GM12872 (cell line): ENCODE measurements at regions not wholly inside any gene's neighbourhood (a gene's known extent, or its start where the extent isn't known, plus 50 kb on each side); places are given as distances from the start of the nearest gene placed in this dataset.

ENCODE experiments used
- TF ChIP-seq, protein P1 (sequence below): IDR thresholded peaks from 3 replicates; pipeline ENCODE4 v1.5.1; 2011; ENCODE audit warnings: low read depth, mild to moderate bottlenecking, low read length, moderate library complexity; ENCODE audit not compliant: insufficient read depth

DNA sequence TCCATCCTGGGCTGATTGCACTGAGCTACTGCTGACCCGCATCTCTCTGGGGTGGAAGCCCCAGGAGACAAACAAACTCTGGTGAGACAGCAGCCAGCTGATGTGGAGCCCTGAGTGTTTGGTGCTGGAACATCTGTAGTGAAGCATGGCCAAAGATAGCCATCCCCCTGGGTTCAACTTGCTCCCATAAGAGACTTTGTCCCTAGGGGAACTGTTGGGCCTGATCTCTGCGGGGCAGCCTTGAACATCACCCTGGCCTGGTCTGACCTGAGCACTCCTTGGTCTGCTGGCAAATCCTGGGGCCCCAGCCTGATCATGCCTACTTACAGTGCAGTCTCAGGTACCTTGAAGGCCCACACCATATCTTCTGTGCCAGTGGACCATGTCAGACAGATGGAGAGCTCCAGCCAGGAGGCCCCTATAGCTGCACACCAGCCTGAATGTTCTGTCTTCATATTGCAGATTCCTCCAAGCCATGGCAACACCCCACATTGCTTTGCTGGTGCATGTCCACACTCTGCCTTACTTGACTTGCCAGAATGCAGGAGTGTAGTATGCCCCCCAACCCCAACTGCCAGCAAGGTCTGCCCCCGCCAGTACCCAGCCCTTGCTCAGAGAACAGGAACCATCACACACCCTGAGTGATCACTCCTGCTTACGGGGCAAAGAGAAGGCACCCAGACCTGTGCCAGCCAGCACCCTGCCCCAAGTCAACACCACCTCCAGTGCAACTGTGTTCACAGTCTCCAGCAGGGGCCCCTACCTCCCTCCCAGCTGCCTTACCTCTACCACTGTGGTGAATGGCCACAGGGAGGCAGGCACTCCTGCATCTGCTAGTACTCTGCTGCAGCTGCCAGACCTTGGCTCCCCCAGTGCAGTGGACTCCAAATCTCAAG lies 690.5 kb upstream of the NR5A2 start:
- TF ChIP-seq, protein P1, sequence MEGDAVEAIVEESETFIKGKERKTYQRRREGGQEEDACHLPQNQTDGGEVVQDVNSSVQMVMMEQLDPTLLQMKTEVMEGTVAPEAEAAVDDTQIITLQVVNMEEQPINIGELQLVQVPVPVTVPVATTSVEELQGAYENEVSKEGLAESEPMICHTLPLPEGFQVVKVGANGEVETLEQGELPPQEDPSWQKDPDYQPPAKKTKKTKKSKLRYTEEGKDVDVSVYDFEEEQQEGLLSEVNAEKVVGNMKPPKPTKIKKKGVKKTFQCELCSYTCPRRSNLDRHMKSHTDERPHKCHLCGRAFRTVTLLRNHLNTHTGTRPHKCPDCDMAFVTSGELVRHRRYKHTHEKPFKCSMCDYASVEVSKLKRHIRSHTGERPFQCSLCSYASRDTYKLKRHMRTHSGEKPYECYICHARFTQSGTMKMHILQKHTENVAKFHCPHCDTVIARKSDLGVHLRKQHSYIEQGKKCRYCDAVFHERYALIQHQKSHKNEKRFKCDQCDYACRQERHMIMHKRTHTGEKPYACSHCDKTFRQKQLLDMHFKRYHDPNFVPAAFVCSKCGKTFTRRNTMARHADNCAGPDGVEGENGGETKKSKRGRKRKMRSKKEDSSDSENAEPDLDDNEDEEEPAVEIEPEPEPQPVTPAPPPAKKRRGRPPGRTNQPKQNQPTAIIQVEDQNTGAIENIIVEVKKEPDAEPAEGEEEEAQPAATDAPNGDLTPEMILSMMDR = no peak

DNA sequence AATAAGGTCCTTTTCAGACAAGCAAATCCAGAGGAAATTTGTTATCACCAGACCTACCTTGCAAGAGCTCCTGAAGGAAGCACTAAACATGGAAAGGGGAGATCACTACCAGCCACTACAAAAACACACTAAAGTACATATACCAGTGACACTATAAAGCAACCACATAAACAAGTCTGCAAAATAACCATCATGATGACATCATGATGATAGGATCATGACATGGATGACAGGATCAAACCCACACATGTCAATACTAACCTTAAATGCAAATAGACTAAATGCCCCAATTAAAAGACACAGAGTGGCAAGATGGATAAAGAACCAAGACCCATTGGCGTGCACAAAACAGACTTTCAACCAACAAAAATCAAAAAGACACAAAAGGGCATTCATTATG lies 688.8 kb upstream of the NR5A2 start:
- TF ChIP-seq, protein P1 = no peak

DNA sequence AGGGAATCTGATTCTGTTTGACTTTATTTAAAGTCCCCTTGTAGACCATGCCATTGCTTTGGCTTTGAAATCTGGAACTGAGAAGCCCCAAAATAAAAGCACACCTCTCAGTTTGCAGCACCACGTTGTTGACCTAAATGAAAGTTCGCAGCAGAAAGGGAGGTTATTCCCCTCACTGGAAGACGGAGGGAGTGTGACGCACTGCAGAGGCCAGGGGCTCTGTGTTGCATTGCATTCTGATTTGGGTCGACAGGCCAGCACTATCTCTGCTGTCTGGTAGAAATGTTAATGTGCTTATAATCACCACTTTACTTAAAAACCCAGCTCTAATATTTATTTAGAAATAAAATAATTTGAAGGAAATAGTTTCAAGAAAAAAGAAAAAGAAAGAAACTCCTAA lies 675.2 kb upstream of the NR5A2 start:
- TF ChIP-seq, protein P1 = no peak

DNA sequence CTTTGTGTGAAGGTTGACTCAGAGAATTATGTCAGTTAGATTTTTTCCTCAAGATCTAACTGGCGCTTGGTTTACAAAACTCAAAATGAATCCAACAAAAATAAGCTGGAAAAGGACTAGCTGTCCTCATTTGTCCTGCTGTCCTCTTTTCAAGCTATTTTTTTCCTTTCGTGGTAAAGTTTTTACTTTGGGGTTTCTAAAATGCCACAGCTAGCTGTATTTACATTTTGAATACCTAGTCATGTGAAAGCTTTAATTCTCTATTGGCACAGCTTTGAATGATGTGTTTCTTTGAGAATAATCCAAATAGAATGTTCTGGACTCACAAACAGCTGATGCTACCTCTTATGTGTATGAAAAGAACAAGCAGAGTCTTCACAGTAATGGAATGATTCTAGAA lies 673.6 kb upstream of the NR5A2 start:
- TF ChIP-seq, protein P1 = no peak

DNA sequence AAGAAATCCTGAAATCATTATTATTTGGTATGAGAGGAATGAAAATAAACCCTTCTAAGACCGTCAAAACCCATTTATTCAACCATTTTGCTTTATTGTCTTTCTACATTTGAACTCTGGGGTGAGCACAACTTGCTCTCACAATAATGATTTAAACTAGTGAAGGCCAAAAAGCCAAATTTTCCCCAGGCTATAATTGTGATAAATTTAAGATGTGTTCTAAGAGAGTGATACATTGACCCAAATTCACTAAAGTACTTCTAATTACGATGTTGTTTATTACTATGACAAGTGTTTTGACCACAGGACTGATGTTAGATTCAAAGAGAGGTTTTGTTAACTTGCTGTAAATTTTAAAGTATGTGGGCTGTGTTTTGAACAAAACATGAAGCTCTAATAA lies 670.9 kb upstream of the NR5A2 start:
- TF ChIP-seq, protein P1 = no peak

DNA sequence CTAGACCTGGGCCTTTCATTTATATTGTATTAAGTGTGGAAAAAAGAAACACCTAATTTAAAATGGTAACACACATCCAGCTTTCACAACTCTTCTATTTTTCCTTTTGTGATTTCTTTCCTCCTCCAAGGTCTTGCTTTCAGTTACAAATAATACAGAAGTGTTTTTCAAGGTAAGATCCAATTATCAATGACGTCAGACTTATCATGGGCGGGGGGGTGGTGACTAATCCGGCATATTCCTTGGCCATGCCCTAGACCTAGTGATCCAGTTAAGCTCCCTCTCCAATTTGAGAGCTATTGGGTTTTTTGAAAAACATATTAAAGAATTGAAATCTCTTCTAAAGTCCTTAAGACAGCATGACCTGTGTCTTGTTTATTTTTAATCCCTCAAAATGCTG lies 669.9 kb upstream of the NR5A2 start:
- TF ChIP-seq, protein P1 = no peak

DNA sequence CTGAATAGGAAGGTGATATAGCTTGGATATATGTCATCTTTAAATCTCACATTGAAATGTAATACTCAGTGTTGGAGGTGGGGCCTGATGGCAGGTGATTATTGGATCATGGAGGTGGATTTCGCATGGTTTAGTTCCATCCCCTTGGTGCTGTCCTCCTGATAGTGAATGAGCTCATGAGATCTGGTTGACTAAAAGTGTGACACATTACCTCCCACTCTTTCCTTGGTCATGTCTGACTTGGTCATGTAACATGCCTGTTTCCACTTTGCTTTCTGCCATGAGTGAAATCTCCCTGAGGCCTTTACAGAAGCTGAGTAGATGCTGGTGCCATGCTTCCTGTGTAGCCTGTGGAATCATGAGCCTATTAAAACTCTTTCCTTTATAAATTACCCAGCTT lies 664.5 kb upstream of the NR5A2 start:
- TF ChIP-seq, protein P1 = no peak
